Breast epithelium (tissue), 3 donors: ENCODE measurements at regions not wholly inside any gene's neighbourhood (a gene's known extent, or its start where the extent isn't known, plus 50 kb on each side); places are given as distances from the start of the nearest gene placed in this dataset.

Experiments
- CTCF ChIP-seq, 3 donors: fragments of 450-650 bp; IDR thresholded peaks; one replicate each; pipeline ENCODE4 v1.5.1; 2016 to 2017; ENCODE audit warnings: antibody characterized with exemption in 3 of 3, mild to moderate bottlenecking in 3 of 3, moderate library complexity in 3 of 3
- POLR2A ChIP-seq: fragments of 450-650 bp; IDR thresholded peaks from one replicate; pipeline ENCODE4 v1.6.1; 2016; ENCODE audit warnings: antibody characterized with exemption, mild to moderate bottlenecking, moderate library complexity
- POLR2AphosphoS5 ChIP-seq, 3 donors: sonication (generic); formaldehyde crosslinking; IDR thresholded peaks; one replicate each; pipeline ENCODE4 v1.6.1; 2017; ENCODE audit warnings: antibody characterized with exemption in 3 of 3

GRCh38 chr2:204127238-204127637 is 190.7 kb downstream of the ICOS start:
- TF ChIP-seq POLR2A (no peak), POLR2AphosphoS5 (IDR thresholded peaks at IDR 0.05) (no peak), CTCF (IDR thresholded peaks at IDR 0.05) (no peak)
